HEK293 (cell line): ENCODE measurements at regions not wholly inside any gene's neighbourhood (a gene's known extent, or its start where the extent isn't known, plus 50 kb on each side); places are given as distances from the start of the nearest gene placed in this dataset.

ENCODE experiments used
- CTCF ChIA-PET: fragments of 350-600 bp; formaldehyde crosslinking; extraction: SDS; loops from one replicate; lab custom pipeline; 2021; ENCODE audit warnings: antibody characterized with exemption; lab: Yijun Ruan, JAX
- POLR2A ChIA-PET: fragments of 300-600 bp; formaldehyde crosslinking; extraction: SDS; loops from one replicate; lab custom pipeline; 2020; ENCODE audit warnings: antibody characterized with exemption, inconsistent platforms; lab: Yijun Ruan, JAX
- H3K27ac ChIP-seq: fragments of 200-500 bp; sonication (Bioruptor generic); 2 replicates; pipeline ENCODE4 v1.5.1; 2014; ENCODE audit warnings: low read depth, low read length, control low read depth, inconsistent platforms; ENCODE audit errors: extremely low read depth
- H3K36me3 ChIP-seq, 2 experiments: fragments of 200-500 bp in 1 of 2; sonication (Bioruptor generic) in 1 of 2; 1 replicate in 1 of 2; 2 replicates in 1 of 2; pipeline ENCODE4 v1.5.1; 2014 to 2017; ENCODE audit warnings: inconsistent platforms in 2 of 2, low read length in 2 of 2; ENCODE audit not compliant: control insufficient read depth in 2 of 2, insufficient read depth in 1 of 2
- H3K4me1 ChIP-seq: fragments of 200-500 bp; sonication (Bioruptor generic); 2 replicates; pipeline ENCODE4 v1.5.1; 2014; ENCODE audit warnings: mild to moderate bottlenecking, low read length, inconsistent platforms; ENCODE audit not compliant: control insufficient read depth, insufficient read depth
- H3K4me3 ChIP-seq: 2 replicates; pipeline ENCODE4 v1.5.1; 2011; ENCODE audit warnings: low read depth, mild to moderate bottlenecking, control low read depth, low read length, moderate library complexity
- H3K9me3 ChIP-seq: fragments of 200-500 bp; sonication (Bioruptor generic); 2 replicates; pipeline ENCODE4 v1.5.1; 2014; ENCODE audit warnings: low read depth, low read length, inconsistent platforms; ENCODE audit not compliant: control insufficient read depth, insufficient read depth
- AEBP2 ChIP-seq: fragments of 450-650 bp; formaldehyde crosslinking; IDR thresholded peaks from 2 replicates; pipeline ENCODE4 v1.5.1; 2016; ENCODE audit warnings: missing biosample characterization, missing genetic modification characterization, borderline replicate concordance
- FEZF1 ChIP-seq: fragments of 450-650 bp; formaldehyde crosslinking; IDR thresholded peaks from 2 replicates; pipeline ENCODE4 v1.5.1; 2016; ENCODE audit warnings: missing biosample characterization, missing genetic modification characterization
- KLF7 ChIP-seq: fragments of 450-650 bp; formaldehyde crosslinking; IDR thresholded peaks from 2 replicates; pipeline ENCODE4 v1.5.1; 2016; ENCODE audit warnings: missing biosample characterization, missing genetic modification characterization, borderline replicate concordance
- OVOL3 ChIP-seq: fragments of 450-650 bp; formaldehyde crosslinking; IDR thresholded peaks from 2 replicates; pipeline ENCODE4 v1.5.1; 2016; ENCODE audit warnings: missing biosample characterization, missing genetic modification characterization
- SALL2 ChIP-seq: fragments of 450-650 bp; formaldehyde crosslinking; IDR thresholded peaks from 2 replicates; pipeline ENCODE4 v1.5.0; 2017; ENCODE audit warnings: missing biosample characterization, mild to moderate bottlenecking, missing genetic modification characterization, borderline replicate concordance
- ZNF10 ChIP-seq: fragments of 450-650 bp; formaldehyde crosslinking; IDR thresholded peaks from 2 replicates; pipeline ENCODE4 v1.5.1; 2017; ENCODE audit warnings: missing biosample characterization, missing genetic modification characterization
- ZNF18 ChIP-seq: fragments of 450-650 bp; formaldehyde crosslinking; IDR thresholded peaks from 2 replicates; pipeline ENCODE4 v1.5.1; 2016; ENCODE audit warnings: missing biosample characterization, missing genetic modification characterization
- ZNF280C ChIP-seq: fragments of 450-650 bp; formaldehyde crosslinking; IDR thresholded peaks from 2 replicates; pipeline ENCODE4 v1.5.1; 2016; ENCODE audit warnings: missing biosample characterization, missing genetic modification characterization
- ZNF398 ChIP-seq: fragments of 450-650 bp; formaldehyde crosslinking; IDR thresholded peaks from 2 replicates; pipeline ENCODE4 v1.5.1; 2017; ENCODE audit warnings: missing biosample characterization, missing genetic modification characterization
- ZNF423 ChIP-seq: fragments of 450-650 bp; formaldehyde crosslinking; IDR thresholded peaks from 2 replicates; pipeline ENCODE4 v1.5.1; 2016; ENCODE audit warnings: missing biosample characterization, missing genetic modification characterization
- ZNF530 ChIP-seq: fragments of 450-650 bp; formaldehyde crosslinking; IDR thresholded peaks from 2 replicates; pipeline ENCODE4 v1.5.1; 2016; ENCODE audit warnings: low read depth, missing biosample characterization, missing genetic modification characterization
- ZNF580 ChIP-seq: fragments of 450-650 bp; formaldehyde crosslinking; IDR thresholded peaks from 2 replicates; pipeline ENCODE4 v1.5.1; 2016; ENCODE audit warnings: missing biosample characterization, missing genetic modification characterization
- ZSCAN23 ChIP-seq: fragments of 450-650 bp; formaldehyde crosslinking; IDR thresholded peaks from 2 replicates; pipeline ENCODE4 v1.5.1; 2016; ENCODE audit warnings: missing biosample characterization, missing genetic modification characterization
- ZSCAN4 ChIP-seq: fragments of 450-650 bp; formaldehyde crosslinking; IDR thresholded peaks from 2 replicates; pipeline ENCODE4 v1.5.1; 2017; ENCODE audit warnings: missing biosample characterization, missing genetic modification characterization

GRCh38 chr16:63187638-63188037, 1151.4 kb upstream of the CDH8 start:
- no peaks in the 10 kb centered on the region for H3K36me3 ChIP-seq
- H3K4me1 ChIP-seq = no peaks in the 10 kb centered on the region
- no peaks in the 10 kb centered on the region for H3K9me3 ChIP-seq
- no peak overlapping the region for H3K4me3 ChIP-seq
- TF ChIP-seq KLF7 (no peak), ZNF398 (tag by site-specific recombination) (no peak), ZNF10 (no peak), ZNF423 (tag by site-specific recombination) (no peak), ZNF18 (tag by site-specific recombination) (no peak)
- ChIA-PET CTCF (no interaction called here), POLR2A (no interaction called here)
- no peak overlapping the region for H3K27ac ChIP-seq

GRCh38 chr16:63185235-63185780, 1149.1 kb upstream of the CDH8 start:
- H3K36me3 ChIP-seq = no peaks in the 10 kb centered on the region
- H3K9me3 ChIP-seq = no peaks in the 10 kb centered on the region
- TF ChIP-seq FEZF1 (no peak), ZSCAN23 (tag by site-specific recombination) (no peak), OVOL3 (tag by site-specific recombination) (no peak), SALL2 (tag by site-specific recombination) (no peak), ZSCAN4 (tag by site-specific recombination) (no peak), ZNF530 (tag by site-specific recombination) (no peak), AEBP2 (tag by site-specific recombination) (no peak), ZNF580 (tag by site-specific recombination) (no peak), ZNF280C (no peak)
- no peak overlapping the region for H3K27ac ChIP-seq
- H3K4me3 ChIP-seq = no peak overlapping the region
- H3K4me1 ChIP-seq = no peaks in the 10 kb centered on the region
- POLR2A ChIA-PET = no interaction called here
- CTCF ChIA-PET = no interaction called here
